ENCODE measurements at regions not wholly inside any gene's neighbourhood (a gene's known extent, or its start where the extent isn't known, plus 50 kb on each side); places are given as distances from the start of the nearest gene placed in this dataset.

DNA sequence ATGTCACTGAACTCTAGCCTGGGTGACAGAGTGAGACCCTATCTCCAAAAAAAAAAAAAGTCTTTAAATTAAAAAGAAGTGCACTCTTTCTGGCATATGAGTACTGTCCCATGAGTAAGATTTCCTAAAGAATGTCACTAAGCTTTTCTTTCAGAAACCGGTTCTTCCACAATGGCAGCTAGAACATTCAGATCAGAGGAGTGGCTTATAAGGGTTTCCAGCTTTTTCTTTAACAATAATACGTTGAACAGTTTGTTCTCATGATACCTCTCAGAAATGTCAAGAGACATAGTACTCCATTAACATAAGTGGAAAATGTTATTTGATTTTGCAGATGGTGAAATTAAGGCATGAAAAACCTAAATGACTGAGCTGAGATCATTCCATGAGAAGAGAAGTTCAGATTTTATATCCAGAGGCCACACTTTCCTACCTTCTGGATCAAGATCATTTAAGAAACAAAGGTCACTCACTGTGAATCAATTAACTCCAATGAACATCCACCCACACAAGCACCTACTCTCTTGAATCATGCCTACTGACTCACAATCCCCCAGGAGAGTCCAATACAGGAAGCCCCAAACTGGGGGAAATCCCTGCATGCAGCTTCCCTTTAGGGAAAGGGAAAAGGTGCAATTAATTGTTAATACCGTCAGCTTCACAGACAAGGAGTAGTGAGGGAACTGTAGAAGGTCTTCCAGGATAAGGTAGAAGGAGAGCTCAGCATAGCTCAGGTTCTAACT, 86.9 kb downstream of the SPTSSA start:
- no peak overlapping the region for H3K4me2 ChIP-seq (ENCODE audit: insufficient read depth, low read length)
- no peaks in the 10 kb centered on the region for H4K20me1 ChIP-seq (ENCODE audit: insufficient read depth, low read length)
- H3K36me3 ChIP-seq (ENCODE audit: insufficient read depth, low read length): no peaks in the 10 kb centered on the region
- no peaks in the 10 kb centered on the region for H3K9me3 ChIP-seq (ENCODE audit: low read depth, low read length)
- peaks cover 6% of the 10 kb centered on the region for H3K27me3 ChIP-seq (ENCODE audit: insufficient read depth, low read length)
- no peak for DNase-seq (ENCODE audit: insufficient read length, low spot score, missing footprints)
- TF ChIP-seq, protein P1, sequence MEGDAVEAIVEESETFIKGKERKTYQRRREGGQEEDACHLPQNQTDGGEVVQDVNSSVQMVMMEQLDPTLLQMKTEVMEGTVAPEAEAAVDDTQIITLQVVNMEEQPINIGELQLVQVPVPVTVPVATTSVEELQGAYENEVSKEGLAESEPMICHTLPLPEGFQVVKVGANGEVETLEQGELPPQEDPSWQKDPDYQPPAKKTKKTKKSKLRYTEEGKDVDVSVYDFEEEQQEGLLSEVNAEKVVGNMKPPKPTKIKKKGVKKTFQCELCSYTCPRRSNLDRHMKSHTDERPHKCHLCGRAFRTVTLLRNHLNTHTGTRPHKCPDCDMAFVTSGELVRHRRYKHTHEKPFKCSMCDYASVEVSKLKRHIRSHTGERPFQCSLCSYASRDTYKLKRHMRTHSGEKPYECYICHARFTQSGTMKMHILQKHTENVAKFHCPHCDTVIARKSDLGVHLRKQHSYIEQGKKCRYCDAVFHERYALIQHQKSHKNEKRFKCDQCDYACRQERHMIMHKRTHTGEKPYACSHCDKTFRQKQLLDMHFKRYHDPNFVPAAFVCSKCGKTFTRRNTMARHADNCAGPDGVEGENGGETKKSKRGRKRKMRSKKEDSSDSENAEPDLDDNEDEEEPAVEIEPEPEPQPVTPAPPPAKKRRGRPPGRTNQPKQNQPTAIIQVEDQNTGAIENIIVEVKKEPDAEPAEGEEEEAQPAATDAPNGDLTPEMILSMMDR (IDR thresholded peaks at IDR 0.05; ENCODE audit: extremely low read depth, low read depth, low read length): no peak
- no peak overlapping the region for H3K27ac ChIP-seq (ENCODE audit: low read depth, low read length)
- H3K79me2 ChIP-seq (ENCODE audit: insufficient read depth, low read length): no peaks in the 10 kb centered on the region
- no peak overlapping the region for H3K4me3 ChIP-seq (ENCODE audit: insufficient read depth, low read length)
- peaks cover 10% of the 10 kb centered on the region for H3K4me1 ChIP-seq (ENCODE audit: insufficient read depth, low read length)
- no peak overlapping the region for H2AFZ ChIP-seq (ENCODE audit: low read length)

DNA sequence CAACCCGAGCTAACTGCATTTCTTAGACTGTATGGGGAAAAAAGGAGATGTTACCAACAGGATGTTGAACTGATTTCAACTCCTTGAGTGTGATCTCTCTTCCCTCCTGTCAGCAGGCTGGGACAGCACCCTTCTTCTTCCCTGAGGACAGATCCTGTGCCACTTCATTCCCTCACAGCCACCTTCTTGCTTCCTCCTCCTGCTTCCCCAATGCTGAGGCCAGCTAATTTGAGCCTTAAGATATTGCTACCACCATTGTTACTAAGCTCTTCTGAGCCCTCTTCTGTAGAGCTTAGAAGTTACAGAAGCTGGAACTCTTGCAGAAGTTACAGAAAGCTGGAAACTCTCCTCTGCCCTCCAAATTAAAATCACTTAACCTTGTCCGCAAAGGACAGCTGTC, 88.8 kb downstream of the SPTSSA start:
- Histone ChIP-seq H3K27ac (ENCODE audit: low read depth, low read length) (no peak overlapping the region), H3K9me3 (ENCODE audit: low read depth, low read length) (no peaks in the 10 kb centered on the region), H4K20me1 (ENCODE audit: insufficient read depth, low read length) (no peaks in the 10 kb centered on the region), H2AFZ (ENCODE audit: low read length) (no peak overlapping the region), H3K36me3 (ENCODE audit: insufficient read depth, low read length) (no peaks in the 10 kb centered on the region), H3K79me2 (ENCODE audit: insufficient read depth, low read length) (no peaks in the 10 kb centered on the region), H3K27me3 (ENCODE audit: insufficient read depth, low read length) (peaks cover 6% of the 10 kb centered on the region), H3K4me3 (ENCODE audit: insufficient read depth, low read length) (no peak overlapping the region), H3K4me1 (ENCODE audit: insufficient read depth, low read length) (no peaks in the 10 kb centered on the region), H3K4me2 (ENCODE audit: insufficient read depth, low read length) (no peak overlapping the region)
- TF ChIP-seq, protein P1 (IDR thresholded peaks at IDR 0.05; ENCODE audit: extremely low read depth, low read depth, low read length): no peak
- DNase-seq (ENCODE audit: insufficient read length, low spot score, missing footprints): no peak

DNA sequence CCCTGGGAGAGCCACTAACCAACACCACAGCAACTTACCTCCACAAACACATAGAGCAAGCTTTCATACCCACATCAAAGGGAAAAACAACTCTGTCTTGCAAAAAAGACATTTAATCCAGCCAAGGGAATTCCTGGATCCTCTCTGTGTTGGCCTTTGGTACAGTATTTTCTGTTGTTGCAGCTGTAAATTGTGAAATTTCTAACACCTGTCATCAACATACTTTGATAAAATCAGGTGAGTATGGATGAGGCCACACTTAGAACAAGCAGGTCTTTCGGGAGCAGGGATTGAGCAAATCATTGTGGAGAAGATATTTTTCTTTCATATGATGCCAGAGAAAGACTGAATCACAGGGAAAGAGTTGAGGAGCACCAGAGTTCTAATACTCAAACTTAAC, 89.3 kb downstream of the SPTSSA start:
- H3K27me3 ChIP-seq (ENCODE audit: insufficient read depth, low read length): peaks cover 6% of the 10 kb centered on the region
- no peak overlapping the region for H3K4me3 ChIP-seq (ENCODE audit: insufficient read depth, low read length)
- H3K36me3 ChIP-seq (ENCODE audit: insufficient read depth, low read length): no peaks in the 10 kb centered on the region
- TF ChIP-seq, protein P1 (IDR thresholded peaks at IDR 0.05; ENCODE audit: extremely low read depth, low read depth, low read length): no peak
- H3K4me1 ChIP-seq (ENCODE audit: insufficient read depth, low read length): no peaks in the 10 kb centered on the region
- no peaks in the 10 kb centered on the region for H4K20me1 ChIP-seq (ENCODE audit: insufficient read depth, low read length)
- no peaks in the 10 kb centered on the region for H3K79me2 ChIP-seq (ENCODE audit: insufficient read depth, low read length)
- DNase-seq (ENCODE audit: insufficient read length, low spot score, missing footprints): no peak
- no peak overlapping the region for H3K27ac ChIP-seq (ENCODE audit: low read depth, low read length)
- no peaks in the 10 kb centered on the region for H3K9me3 ChIP-seq (ENCODE audit: low read depth, low read length)
- no peak overlapping the region for H3K4me2 ChIP-seq (ENCODE audit: insufficient read depth, low read length)
- no peak overlapping the region for H2AFZ ChIP-seq (ENCODE audit: low read length)

DNA sequence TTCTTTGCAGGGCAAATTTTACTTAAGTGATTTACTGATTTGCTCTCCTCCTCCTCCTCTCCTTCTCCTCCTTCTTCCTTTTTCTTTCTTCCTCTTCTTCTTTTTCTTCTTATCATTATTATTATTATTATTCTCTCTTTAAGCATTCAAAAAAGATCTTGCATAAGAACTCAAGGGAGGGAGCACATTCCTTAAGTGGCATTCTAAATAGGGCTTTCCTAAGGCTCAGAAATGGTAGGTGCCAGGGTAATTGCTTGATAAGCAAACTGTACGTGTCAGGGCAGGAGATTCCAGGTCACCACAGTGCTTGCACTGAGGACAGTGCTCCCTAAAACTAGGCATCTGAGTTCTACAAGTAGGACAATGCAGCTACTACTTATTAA, 92.4 kb downstream of the SPTSSA start:
- H3K79me2 ChIP-seq (ENCODE audit: insufficient read depth, low read length): no peaks in the 10 kb centered on the region
- no peaks in the 10 kb centered on the region for H3K9me3 ChIP-seq (ENCODE audit: low read depth, low read length)
- no peak overlapping the region for H3K4me3 ChIP-seq (ENCODE audit: insufficient read depth, low read length)
- no peak overlapping the region for H3K4me2 ChIP-seq (ENCODE audit: insufficient read depth, low read length)
- peaks cover 6% of the 10 kb centered on the region for H3K27me3 ChIP-seq (ENCODE audit: insufficient read depth, low read length)
- TF ChIP-seq, protein P1 (IDR thresholded peaks at IDR 0.05; ENCODE audit: extremely low read depth, low read depth, low read length): no peak
- no peaks in the 10 kb centered on the region for H3K4me1 ChIP-seq (ENCODE audit: insufficient read depth, low read length)
- no peaks in the 10 kb centered on the region for H3K36me3 ChIP-seq (ENCODE audit: insufficient read depth, low read length)
- no peak for DNase-seq (ENCODE audit: insufficient read length, low spot score, missing footprints)
- H2AFZ ChIP-seq (ENCODE audit: low read length): no peak overlapping the region
- no peak overlapping the region for H3K27ac ChIP-seq (ENCODE audit: low read depth, low read length)
- H4K20me1 ChIP-seq (ENCODE audit: insufficient read depth, low read length): no peaks in the 10 kb centered on the region

Measured in osteoblast (primary cell).